H9 (cell line): ENCODE measurements at regions not wholly inside any gene's neighbourhood (a gene's known extent, or its start where the extent isn't known, plus 50 kb on each side); places are given as distances from the start of the nearest gene placed in this dataset.

ENCODE experiments used
- DNase-seq: peaks from one replicate; pipeline ENCODE4 v3.0.0-alpha.2; 2017
- H2AFZ ChIP-seq: one replicate; pipeline ENCODE4 v1.6.1; 2013; ENCODE audit warnings: mild to moderate bottlenecking, low read length, control low read depth, moderate library complexity
- H2AK5ac ChIP-seq: 2 replicates; pipeline ENCODE4 v1.6.1; 2013; ENCODE audit warnings: low read length, control low read depth, mixed read lengths; ENCODE audit not compliant: insufficient read length
- H2BK120ac ChIP-seq: one replicate; pipeline ENCODE4 v1.6.1; 2013; ENCODE audit warnings: low read depth, mild to moderate bottlenecking, low read length, control low read depth, inconsistent platforms; ENCODE audit not compliant: poor library complexity, severe bottlenecking
- H2BK12ac ChIP-seq: 2 replicates; pipeline ENCODE4 v1.6.1; 2013; ENCODE audit warnings: low read length, control low read depth, mixed read lengths, low read depth; ENCODE audit not compliant: insufficient read length
- H2BK15ac ChIP-seq: 2 replicates; pipeline ENCODE4 v1.6.1; 2013; ENCODE audit warnings: low read depth, low read length, control low read depth
- H2BK20ac ChIP-seq: one replicate; pipeline ENCODE4 v1.6.1; 2013; ENCODE audit warnings: low read depth, mild to moderate bottlenecking, low read length, control low read depth, inconsistent platforms; ENCODE audit not compliant: poor library complexity, severe bottlenecking
- H2BK5ac ChIP-seq: 2 replicates; pipeline ENCODE4 v1.6.1; 2013; ENCODE audit warnings: low read length, control low read depth, mixed read lengths; ENCODE audit not compliant: insufficient read length
- H3K14ac ChIP-seq: 2 replicates; pipeline ENCODE4 v1.6.1; 2013; ENCODE audit warnings: low read length, control low read depth; ENCODE audit not compliant: insufficient read depth
- H3K18ac ChIP-seq: 2 replicates; pipeline ENCODE4 v1.6.1; 2013; ENCODE audit warnings: low read depth, mild to moderate bottlenecking, mixed read lengths, low read length, control low read depth; ENCODE audit not compliant: insufficient read length
- H3K23ac ChIP-seq: 2 replicates; pipeline ENCODE4 v1.6.1; 2013; ENCODE audit warnings: low read length, control low read depth, mixed read lengths, low read depth; ENCODE audit not compliant: insufficient read length
- H3K23me2 ChIP-seq: 2 replicates; pipeline ENCODE4 v1.6.1; 2013; ENCODE audit warnings: low read depth, mild to moderate bottlenecking, mixed read lengths, low read length, control low read depth; ENCODE audit not compliant: insufficient read length, poor library complexity, severe bottlenecking
- H3K27ac ChIP-seq: 2 replicates; pipeline ENCODE4 v1.5.1; 2013; ENCODE audit warnings: low read length, control low read depth, mixed read lengths, low read depth; ENCODE audit not compliant: insufficient read length
- H3K27me3 ChIP-seq: 2 replicates; pipeline ENCODE4 v1.6.1; 2013; ENCODE audit warnings: low read length, control low read depth, inconsistent platforms; ENCODE audit not compliant: insufficient read depth
- H3K4ac ChIP-seq: 2 replicates; pipeline ENCODE4 v1.6.1; 2013; ENCODE audit warnings: low read depth, mild to moderate bottlenecking, control low read depth, inconsistent platforms, low read length, moderate library complexity
- H3K4me1 ChIP-seq: 2 replicates; pipeline ENCODE4 v1.6.1; 2013; ENCODE audit warnings: low read length, control low read depth, inconsistent platforms; ENCODE audit not compliant: insufficient read depth
- H3K4me2 ChIP-seq: 2 replicates; pipeline ENCODE4 v1.6.1; 2013; ENCODE audit warnings: low read length, control low read depth, mixed read lengths; ENCODE audit not compliant: insufficient read length, insufficient read depth
- H3K56ac ChIP-seq: 2 replicates; pipeline ENCODE4 v1.6.1; 2013; ENCODE audit warnings: low read depth, mild to moderate bottlenecking, mixed read lengths, low read length, control low read depth; ENCODE audit not compliant: insufficient read length
- H3K79me1 ChIP-seq: 2 replicates; pipeline ENCODE4 v1.6.1; 2013; ENCODE audit warnings: low read depth, mild to moderate bottlenecking, moderate library complexity, low read length, control low read depth, inconsistent platforms; ENCODE audit not compliant: insufficient read depth, poor library complexity, severe bottlenecking
- H3K79me2 ChIP-seq: 2 replicates; pipeline ENCODE4 v1.6.1; 2013; ENCODE audit warnings: low read length, control low read depth, inconsistent platforms; ENCODE audit not compliant: insufficient read depth
- H3K9ac ChIP-seq: 2 replicates; pipeline ENCODE4 v1.6.1; 2013; ENCODE audit warnings: low read length, control low read depth, mixed read lengths; ENCODE audit not compliant: insufficient read length; ENCODE audit errors: extremely low read depth
- H3K9me3 ChIP-seq: one replicate; pipeline ENCODE4 v1.6.1; 2013; ENCODE audit warnings: low read depth, low read length, inconsistent platforms; ENCODE audit not compliant: control insufficient read depth
- H3T11ph ChIP-seq: one replicate; pipeline ENCODE4 v1.6.1; 2013; ENCODE audit warnings: mild to moderate bottlenecking, low read length, control low read depth, inconsistent platforms
- H4K20me1 ChIP-seq: one replicate; pipeline ENCODE4 v1.6.1; 2013; ENCODE audit not compliant: control insufficient read depth, insufficient read length, insufficient read depth
- H4K5ac ChIP-seq: 2 replicates; pipeline ENCODE4 v1.6.1; 2013; ENCODE audit warnings: low read depth, mild to moderate bottlenecking, mixed read lengths, low read length, control low read depth; ENCODE audit not compliant: insufficient read length
- H4K8ac ChIP-seq: replicated peaks from 2 replicates; pipeline ENCODE4 v1.6.1; 2013; ENCODE audit warnings: low read length, control low read depth, mixed read lengths, low read depth; ENCODE audit not compliant: insufficient read length
- H4K91ac ChIP-seq: 2 replicates; pipeline ENCODE4 v1.6.1; 2013; ENCODE audit warnings: low read depth, mild to moderate bottlenecking, moderate library complexity, mixed read lengths, low read length, control low read depth; ENCODE audit not compliant: insufficient read length
- H3K27ac Mint-ChIP-seq, 3 experiments: 2 replicates in 2 of 3; 3 replicates in 1 of 3; pipeline ENCODE4 v1.8.0; 2020 to 2021; ENCODE audit warnings: mixed read lengths in 3 of 3, mild to moderate bottlenecking in 1 of 3, moderate library complexity in 1 of 3
- H3K27me3 Mint-ChIP-seq: 2 replicates; pipeline ENCODE4 v1.8.0; 2021; ENCODE audit warnings: low read depth, mild to moderate bottlenecking, moderate library complexity, mixed read lengths
- H3K36me3 Mint-ChIP-seq, 3 experiments: 2 replicates in 2 of 3; 3 replicates in 1 of 3; pipeline ENCODE4 v1.8.0; 2020 to 2021; ENCODE audit warnings: low read depth in 3 of 3, mixed read lengths in 3 of 3; ENCODE audit not compliant: insufficient read depth in 1 of 3
- H3K4me1 Mint-ChIP-seq, 2 experiments: 2 replicates each; pipeline ENCODE4 v1.8.0; 2020; ENCODE audit warnings: mixed read lengths in 2 of 2
- H3K4me3 Mint-ChIP-seq, 2 experiments: 2 replicates in 1 of 2; 3 replicates in 1 of 2; pipeline ENCODE4 v1.8.0; 2020 to 2021; ENCODE audit warnings: mild to moderate bottlenecking in 2 of 2, mixed read lengths in 2 of 2, moderate library complexity in 1 of 2
- H3K9me3 Mint-ChIP-seq, 2 experiments: 2 replicates in 1 of 2; 3 replicates in 1 of 2; pipeline ENCODE4 v1.8.0; 2020; ENCODE audit warnings: mild to moderate bottlenecking in 2 of 2, mixed read lengths in 2 of 2, moderate library complexity in 1 of 2
- WGBS: extraction: QIAGEN DNeasy Blood & Tissue Kit; methylation state at CpG from one replicate; pipeline ENCODE4 v1.1.7; 2013; ENCODE audit warnings: missing lambda C conversion rate, low lambda C conversion rate, mixed read lengths; ENCODE audit not compliant: insufficient read length; ENCODE audit errors: extremely low coverage; 5-methylcytosine and 5-hydroxymethylcytosine counted together
- TF ChIP-seq, protein P1 (sequence below): fragments of 200-600 bp; sonication (generic); conservative IDR thresholded peaks from 3 replicates; pipeline ENCODE4 v1.8.0; 2021; ENCODE audit warnings: antibody characterized with exemption, mild to moderate bottlenecking

- Mint-ChIP-seq H3K27ac (no peak overlapping the region), H3K36me3 (peaks cover 4 to 43% (median 29%) of the 10 kb centered on the region in 3 experiments), H3K4me1 (peaks cover 0 to 4% of the 10 kb centered on the region in 2 experiments; a peak in 1 of 4 replicates), H3K9me3 (peaks cover 29 to 46% of the 10 kb centered on the region in 2 experiments), H3K27me3 (no peaks in the 10 kb centered on the region), H3K4me3 (no peak overlapping the region)
- no peak overlapping the region for H2BK12ac ChIP-seq
- no peak overlapping the region for H3K9ac ChIP-seq
- no peaks in the 10 kb centered on the region for H3K79me2 ChIP-seq
- H4K8ac ChIP-seq: no peak overlapping the region
- no peak overlapping the region for H2BK5ac ChIP-seq
- no peaks in the 10 kb centered on the region for H3K27me3 ChIP-seq
- no peak overlapping the region for H3K27ac ChIP-seq
- H2BK15ac ChIP-seq: no peak overlapping the region
- no peaks in the 10 kb centered on the region for H3K4me1 ChIP-seq
- no peak overlapping the region for H3T11ph ChIP-seq
- no peak overlapping the region for H4K5ac ChIP-seq
- H3K79me1 ChIP-seq: no peaks in the 10 kb centered on the region
- TF ChIP-seq, protein P1, sequence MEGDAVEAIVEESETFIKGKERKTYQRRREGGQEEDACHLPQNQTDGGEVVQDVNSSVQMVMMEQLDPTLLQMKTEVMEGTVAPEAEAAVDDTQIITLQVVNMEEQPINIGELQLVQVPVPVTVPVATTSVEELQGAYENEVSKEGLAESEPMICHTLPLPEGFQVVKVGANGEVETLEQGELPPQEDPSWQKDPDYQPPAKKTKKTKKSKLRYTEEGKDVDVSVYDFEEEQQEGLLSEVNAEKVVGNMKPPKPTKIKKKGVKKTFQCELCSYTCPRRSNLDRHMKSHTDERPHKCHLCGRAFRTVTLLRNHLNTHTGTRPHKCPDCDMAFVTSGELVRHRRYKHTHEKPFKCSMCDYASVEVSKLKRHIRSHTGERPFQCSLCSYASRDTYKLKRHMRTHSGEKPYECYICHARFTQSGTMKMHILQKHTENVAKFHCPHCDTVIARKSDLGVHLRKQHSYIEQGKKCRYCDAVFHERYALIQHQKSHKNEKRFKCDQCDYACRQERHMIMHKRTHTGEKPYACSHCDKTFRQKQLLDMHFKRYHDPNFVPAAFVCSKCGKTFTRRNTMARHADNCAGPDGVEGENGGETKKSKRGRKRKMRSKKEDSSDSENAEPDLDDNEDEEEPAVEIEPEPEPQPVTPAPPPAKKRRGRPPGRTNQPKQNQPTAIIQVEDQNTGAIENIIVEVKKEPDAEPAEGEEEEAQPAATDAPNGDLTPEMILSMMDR: no peak
- no peak overlapping the region for H2BK20ac ChIP-seq
- no peak overlapping the region for H3K4me2 ChIP-seq
- no peaks in the 10 kb centered on the region for H3K23me2 ChIP-seq
- no CpG with 5 or more reads among the region's 1 CpG for WGBS
- no peak overlapping the region for H3K4ac ChIP-seq
- no peak overlapping the region for H4K91ac ChIP-seq
- no peak for DNase-seq
- peaks cover 15% of the 10 kb centered on the region for H3K9me3 ChIP-seq
- no peak overlapping the region for H3K18ac ChIP-seq
- no peak overlapping the region for H2AFZ ChIP-seq
- H2BK120ac ChIP-seq: no peak overlapping the region
- H3K56ac ChIP-seq: no peak overlapping the region
- no peaks in the 10 kb centered on the region for H4K20me1 ChIP-seq
- H3K14ac ChIP-seq: no peak overlapping the region
- no peak overlapping the region for H2AK5ac ChIP-seq
- H3K23ac ChIP-seq: no peak overlapping the region
Measured at GRCh38 chr2:35591886-35592285, 763.7 kb upstream of the CRIM1 start.
